Left hindlimb (tissue), 1 donor: ENCODE measurements at regions not wholly inside any gene's neighbourhood (a gene's known extent, or its start where the extent isn't known, plus 50 kb on each side); places are given as distances from the start of the nearest gene placed in this dataset.

Source experiments
- DNase-seq: peaks from one replicate; pipeline ENCODE4 v3.0.0-alpha.2; 2018

GRCh38 chr11:103673773-103674172 is 362.7 kb upstream of the DDI1 start:
- no peak for DNase-seq

- DNase-seq: no peak
Measured at GRCh38 chr11:103676413-103676812, 360.0 kb upstream of the DDI1 start.

DNA sequence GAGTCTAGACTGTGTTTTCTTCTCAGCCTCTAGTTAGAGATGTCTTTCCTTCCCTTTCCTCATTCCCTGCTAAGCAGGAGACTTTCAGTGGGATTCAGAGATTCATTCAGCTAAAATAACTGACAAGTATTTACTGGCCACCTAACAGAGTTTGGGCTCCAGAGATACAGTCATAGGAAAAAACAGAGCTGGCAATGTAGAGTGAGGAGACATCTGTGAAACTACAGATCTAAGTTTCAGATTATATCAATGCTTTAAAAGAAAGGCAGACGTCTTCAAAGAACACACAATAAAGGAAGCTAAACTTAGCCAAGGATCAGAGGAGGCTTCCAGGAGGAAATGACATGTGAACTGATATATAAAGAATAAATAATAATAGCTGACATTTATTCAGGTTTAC is 355.6 kb upstream of the DDI1 start:
- no peak for DNase-seq

GRCh38 chr11:103681855-103682254 is 354.6 kb upstream of the DDI1 start:
- no peak for DNase-seq

- peak; percentile 74 for DNase-seq
Measured at GRCh38 chr11:103682318-103683184, 353.9 kb upstream of the DDI1 start.

DNA sequence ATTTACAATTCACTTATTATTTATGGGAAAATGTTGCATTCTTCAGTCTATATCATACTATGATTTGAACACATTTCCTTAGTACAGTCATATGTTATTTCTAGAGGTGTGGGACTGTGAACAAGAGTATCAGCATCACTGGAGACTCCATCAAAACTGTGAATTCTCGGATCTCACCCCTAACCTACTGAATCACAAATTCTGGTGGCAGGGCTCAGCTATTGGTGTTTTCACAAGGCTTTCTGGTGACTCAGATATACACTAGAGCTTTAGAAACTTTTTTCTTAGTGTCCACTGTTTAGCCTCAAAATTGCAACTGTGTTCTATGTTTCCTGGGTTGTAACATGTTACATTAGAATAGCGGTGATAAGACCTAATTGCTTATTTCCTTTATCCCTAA is 352.9 kb upstream of the DDI1 start:
- DNase-seq: no peak

GRCh38 chr11:103688924-103689323 is 347.5 kb upstream of the DDI1 start:
- DNase-seq: no peak

GRCh38 chr11:103690356-103690755 is 346.1 kb upstream of the DDI1 start:
- no peak for DNase-seq

GRCh38 chr11:103696123-103696522 is 340.3 kb upstream of the DDI1 start:
- DNase-seq: no peak

DNA sequence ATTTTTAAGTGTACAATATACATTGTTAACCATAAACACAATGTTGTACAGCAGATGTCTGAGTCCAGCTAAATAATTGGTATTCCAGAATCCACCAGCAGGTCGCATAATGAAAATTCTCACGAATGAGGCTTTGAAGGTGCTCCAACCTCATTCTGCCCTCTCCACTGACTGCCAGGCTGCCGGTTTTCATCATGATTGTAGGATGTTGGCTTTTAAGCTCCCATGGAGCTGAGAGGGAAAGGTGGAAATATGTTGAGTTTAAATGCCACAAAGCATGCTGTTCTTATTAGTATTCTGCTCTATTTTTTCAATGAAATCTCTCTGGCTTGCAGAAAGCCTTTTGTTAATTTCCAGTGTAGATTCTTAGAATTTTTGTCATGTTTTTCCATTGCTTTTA is 337.2 kb upstream of the DDI1 start:
- no peak for DNase-seq

DNA sequence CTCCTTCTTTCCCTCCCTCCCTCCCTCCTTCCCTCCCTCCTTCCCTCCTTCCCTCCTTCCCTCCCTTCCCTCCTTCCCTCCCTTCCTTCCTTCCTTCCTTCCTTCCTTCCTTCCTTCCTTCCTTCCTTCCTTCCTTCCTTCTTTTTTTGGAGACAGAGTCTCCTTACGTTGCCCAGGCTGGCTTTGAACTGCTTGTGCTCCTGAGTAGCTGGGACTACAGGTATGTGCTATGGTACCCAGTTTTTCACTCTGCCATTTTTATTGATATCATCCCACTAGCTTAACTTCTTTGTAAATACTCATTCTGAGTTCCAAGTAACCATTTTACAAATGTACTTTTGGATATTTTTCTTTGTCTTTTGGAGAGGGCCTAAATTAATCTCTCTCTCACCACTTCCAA is 336.8 kb upstream of the DDI1 start:
- DNase-seq: no peak

DNA sequence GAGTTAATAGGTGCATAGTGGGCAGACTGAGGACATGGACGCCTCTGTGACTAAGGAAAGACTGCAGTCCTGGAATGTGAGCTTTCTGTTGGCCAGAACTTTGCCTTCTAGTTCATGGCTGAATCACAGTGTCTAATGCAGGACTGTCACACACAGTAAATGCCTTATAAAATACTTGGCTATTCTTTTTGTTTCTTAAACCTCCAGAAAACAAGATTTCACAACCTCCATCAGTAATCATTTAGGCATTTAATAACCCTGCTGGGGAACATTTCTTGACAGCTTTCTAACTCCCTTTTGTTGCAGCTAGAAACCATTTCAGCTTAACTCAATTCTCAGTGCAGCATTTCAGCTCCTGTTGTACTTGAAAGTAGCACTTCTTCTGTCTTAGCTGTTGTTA is 335.8 kb upstream of the DDI1 start:
- no peak for DNase-seq

DNA sequence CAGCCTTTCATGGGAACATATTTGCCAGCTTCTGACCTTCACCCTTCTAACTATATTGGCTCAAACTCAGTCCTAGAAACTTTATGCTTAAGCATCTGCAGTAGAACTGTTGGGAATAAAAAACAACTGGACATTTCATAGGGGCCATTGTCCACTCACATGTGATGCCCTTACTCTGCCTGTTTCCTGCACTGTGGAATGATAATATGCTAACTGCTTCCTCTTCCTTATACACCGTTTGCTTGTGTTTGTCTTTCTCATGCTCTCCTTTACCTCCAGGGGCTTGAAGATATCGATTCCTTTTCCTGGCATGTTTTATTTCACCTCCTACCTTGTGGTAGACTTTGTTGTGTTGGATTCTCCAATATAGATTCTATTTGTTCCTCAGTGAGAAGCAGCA is 333.0 kb upstream of the DDI1 start:
- DNase-seq: no peak

DNA sequence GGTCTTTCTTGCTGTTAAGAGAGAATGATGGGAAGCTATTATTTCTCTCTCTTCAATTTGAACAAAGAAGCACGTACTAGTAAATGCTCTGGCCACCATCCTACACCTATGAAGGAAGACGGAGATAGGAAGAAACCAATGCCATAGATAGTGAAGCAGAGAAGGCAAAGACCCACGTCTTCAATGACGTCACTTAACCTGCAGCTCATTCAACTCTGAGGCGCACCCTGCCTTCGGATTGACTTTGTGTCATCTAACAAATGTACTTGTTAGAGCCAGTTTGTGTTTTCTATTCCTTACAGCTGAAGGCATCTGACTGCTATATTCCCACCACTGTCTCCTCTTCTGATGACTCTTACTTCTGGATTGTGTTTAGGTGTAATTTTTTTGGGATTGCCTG is 332.5 kb upstream of the DDI1 start:
- DNase-seq: no peak

- no peak for DNase-seq
Measured at GRCh38 chr11:103705642-103706041, 330.8 kb upstream of the DDI1 start.

- DNase-seq: no peak
Measured at GRCh38 chr11:103709371-103709770, 327.1 kb upstream of the DDI1 start.

DNA sequence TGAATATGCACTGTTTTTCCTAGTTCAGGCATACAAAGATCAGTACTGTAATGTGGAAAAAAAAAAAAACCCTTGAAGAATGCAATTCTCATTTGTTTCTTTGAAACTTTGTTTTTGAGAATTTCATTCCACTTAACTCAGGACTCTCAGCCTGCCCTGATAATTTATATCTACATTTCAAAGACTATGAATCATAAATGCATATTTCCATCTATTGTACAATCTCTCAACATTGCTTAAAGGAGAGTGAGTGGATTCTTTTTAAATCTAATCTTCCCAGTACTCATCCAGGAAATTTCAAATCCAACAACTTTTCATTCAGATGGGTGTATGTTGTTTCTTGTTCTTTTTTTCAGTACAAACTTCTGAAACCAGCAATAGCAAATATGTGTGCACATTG is 322.2 kb upstream of the DDI1 start:
- no peak for DNase-seq

GRCh38 chr11:103716363-103716762 is 320.1 kb upstream of the DDI1 start:
- no peak for DNase-seq

DNA sequence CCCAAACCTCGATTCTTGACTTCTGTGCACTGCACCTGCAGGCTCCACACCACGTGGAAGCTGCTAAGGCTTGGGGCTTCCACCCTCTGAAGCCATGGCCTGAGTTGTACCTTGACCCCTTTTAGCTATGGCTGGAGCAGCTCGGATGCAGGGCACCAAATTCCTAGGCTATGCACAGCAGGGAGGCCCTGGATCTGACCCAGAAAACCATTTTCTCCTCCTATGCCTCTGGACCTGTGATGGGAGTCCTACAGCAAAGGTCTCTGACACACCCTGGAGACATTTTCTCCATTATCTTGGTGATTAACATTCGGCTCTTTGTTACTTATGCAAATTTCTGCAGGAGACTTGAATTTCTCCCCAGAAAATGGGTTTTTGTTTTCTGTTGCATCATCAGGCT is 309.2 kb upstream of the DDI1 start:
- DNase-seq: no peak

DNA sequence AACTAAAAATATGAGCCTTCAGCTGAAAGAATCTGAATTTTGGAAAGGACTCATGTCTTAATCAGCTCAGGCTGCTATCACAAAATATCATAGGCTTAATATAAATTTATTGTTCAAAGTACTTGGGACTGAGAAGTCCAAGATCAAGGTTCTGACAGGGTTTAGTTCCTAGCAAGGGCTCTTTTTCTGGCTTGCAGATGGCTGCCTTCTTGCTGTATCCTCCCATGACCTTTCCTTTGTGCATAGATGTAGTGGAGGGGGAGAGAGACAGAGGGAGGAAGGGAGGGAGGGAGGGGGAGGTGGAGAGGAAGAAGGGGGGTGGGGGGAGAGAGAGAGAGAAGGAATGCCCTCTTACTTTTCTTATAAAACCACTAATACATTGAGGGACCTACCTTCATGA is 306.8 kb upstream of the DDI1 start:
- no peak for DNase-seq

DNA sequence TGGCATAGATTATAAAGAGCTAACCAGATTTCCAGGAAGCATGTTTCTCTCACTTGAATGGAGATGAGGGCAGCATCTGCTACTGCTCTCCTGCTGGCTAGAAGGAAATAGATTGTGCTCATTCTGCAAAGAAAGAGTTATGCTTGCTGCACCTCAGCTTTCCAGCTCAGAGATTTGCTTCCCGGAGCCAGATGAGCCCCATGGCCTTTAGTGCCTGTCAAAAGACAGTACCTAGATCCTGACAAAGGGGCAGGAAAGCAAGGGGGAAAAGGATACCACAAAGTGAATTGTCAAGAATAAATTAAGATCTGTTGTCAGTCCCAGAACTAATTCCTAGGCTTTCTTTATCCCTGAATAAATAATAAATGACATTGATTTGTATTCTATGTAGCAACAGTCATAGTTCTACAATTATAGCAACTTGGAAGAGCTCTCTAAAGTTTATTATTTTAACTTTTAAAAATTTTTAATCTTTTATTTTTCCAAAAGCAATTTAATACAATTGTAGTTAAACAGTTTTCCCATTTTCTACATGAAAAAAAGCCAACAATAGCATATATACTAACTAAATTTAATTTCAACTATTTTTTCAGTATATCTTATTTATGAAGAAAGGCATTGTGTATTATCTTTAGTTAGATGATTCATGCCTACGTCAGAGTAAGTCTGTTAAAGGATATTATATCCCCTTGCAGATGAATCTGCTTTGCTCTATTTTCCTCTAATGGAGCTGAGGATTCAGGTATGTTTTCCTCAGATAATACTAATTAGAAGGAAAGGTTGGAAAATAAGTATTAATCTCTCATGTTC is 306.1 kb upstream of the DDI1 start:
- no peak for DNase-seq

- DNase-seq: no peak
Measured at GRCh38 chr11:103731670-103732069, 304.8 kb upstream of the DDI1 start.

DNA sequence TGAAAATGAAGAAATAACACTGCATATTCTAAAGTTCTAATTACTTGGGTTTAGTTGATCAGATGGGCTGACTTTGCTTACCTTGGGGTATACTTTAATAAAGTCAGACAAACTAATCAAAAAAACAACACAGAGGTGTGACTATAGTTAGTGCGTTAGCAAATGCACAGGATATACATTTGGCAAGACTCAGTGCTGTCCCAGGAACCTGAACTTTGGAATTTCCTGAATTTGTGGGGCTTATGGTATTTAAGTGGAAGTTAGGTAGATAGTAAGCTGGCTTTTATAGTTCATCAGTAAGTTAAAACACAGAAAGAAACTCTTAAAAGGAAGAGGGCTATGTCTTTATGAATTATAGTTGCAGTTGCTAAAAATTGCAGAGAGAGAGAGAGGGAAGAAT is 302.6 kb upstream of the DDI1 start:
- no peak for DNase-seq

DNA sequence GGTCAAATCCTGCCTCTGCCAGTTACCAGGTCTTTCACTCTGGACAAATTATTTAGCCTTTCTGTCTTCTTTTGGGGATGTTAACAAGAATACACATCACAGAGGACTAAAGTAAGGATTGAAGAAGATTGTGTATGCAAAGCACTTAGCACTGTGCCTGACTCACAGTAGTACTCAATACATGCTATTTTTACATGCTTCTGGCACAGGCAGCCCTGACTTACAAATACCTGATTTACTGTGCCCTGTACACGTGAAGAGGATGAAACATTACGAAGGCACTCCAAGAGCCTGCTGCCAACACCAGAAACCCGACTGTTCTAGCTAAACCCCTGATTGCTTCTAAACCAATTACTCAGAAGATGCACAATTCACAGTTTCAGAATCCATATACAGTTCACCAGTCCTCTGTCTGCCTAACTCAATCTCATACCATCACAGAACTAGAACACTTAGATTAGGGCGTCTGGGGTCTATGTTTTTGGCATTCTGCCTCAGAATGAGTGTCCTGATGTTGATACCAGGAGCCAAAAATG is 300.9 kb upstream of the DDI1 start:
- DNase-seq: no peak
